Neural progenitor cell (in vitro differentiated cells): ENCODE measurements at regions not wholly inside any gene's neighbourhood (a gene's known extent, or its start where the extent isn't known, plus 50 kb on each side); places are given as distances from the start of the nearest gene placed in this dataset.

Source experiments
- CTCF ChIP-seq: fragments of 200-600 bp; sonication (generic); IDR thresholded peaks from 2 replicates; pipeline ENCODE4 v1.5.1; 2017; ENCODE audit warnings: antibody characterized with exemption, mild to moderate bottlenecking
- EZH2 ChIP-seq: fragments of 200-600 bp; sonication (generic); IDR thresholded peaks from 2 replicates; pipeline ENCODE4 v1.6.1; 2017; ENCODE audit warnings: antibody characterized with exemption, mild to moderate bottlenecking, moderate library complexity
- EZH2phosphoT487 ChIP-seq: fragments of 200-600 bp; sonication (generic); IDR thresholded peaks from 2 replicates; pipeline ENCODE4 v1.6.1; 2017; ENCODE audit warnings: antibody characterized with exemption

- TF ChIP-seq CTCF = no peak
- no peak for TF ChIP-seq EZH2
- TF ChIP-seq EZH2phosphoT487 = no peak
These were observed 112.0 kb downstream of the NPIPB5 start for GRCh38 chr16:22622703-22623102.
